ENCODE measurements at regions not wholly inside any gene's neighbourhood (a gene's known extent, or its start where the extent isn't known, plus 50 kb on each side); places are given as distances from the start of the nearest gene placed in this dataset.

- no peak overlapping the region for H3K4me3 ChIP-seq
- H3K9me3 ChIP-seq (replicated peaks in 1 of 11): no peaks in the 10 kb centered on the region
- no peaks in the 10 kb centered on the region for H3K27me3 ChIP-seq
- TF ChIP-seq Cebpa-rat (IDR thresholded peaks at IDR 0.05): no peak
- no peak overlapping the region for H3K27ac ChIP-seq
- H3K4me1 ChIP-seq: peaks cover 0 to 20% (median 12%) of the 10 kb centered on the region in 10 experiments; a peak in 14 of 20 replicates
- no peaks in the 10 kb centered on the region for H4K20me1 ChIP-seq
- H3K9ac ChIP-seq: no peak overlapping the region
- no peaks in the 10 kb centered on the region for H3K36me3 ChIP-seq
- no peak overlapping the region for H3K4me2 ChIP-seq
These were observed 192.6 kb upstream of the UBL3 start for GRCh38 chr13:30042891-30043630.

GRCh38 chr13:30042272-30042671 lies 191.9 kb upstream of the UBL3 start:
- no peaks in the 10 kb centered on the region for H3K36me3 ChIP-seq
- no peak for TF ChIP-seq Cebpa-rat (IDR thresholded peaks at IDR 0.05)

DNA sequence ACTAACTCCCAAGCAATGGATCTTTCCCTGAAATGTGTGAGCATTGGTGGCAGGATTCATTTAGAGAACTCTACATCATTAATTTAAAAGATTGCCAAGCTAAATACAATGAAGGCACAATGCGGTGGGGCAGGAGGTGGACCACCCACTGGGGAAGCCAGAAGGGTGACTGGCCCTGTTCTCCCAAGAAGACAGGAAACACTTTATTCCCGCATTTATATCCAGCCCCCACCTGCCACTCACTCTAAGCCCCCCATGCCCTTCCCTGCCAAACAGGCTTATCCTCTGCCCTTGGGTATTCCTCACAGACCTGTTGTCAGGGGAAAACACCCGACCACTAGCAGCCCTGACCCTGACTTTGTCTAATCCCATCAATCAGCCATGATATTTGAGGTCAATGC lies 189.1 kb upstream of the UBL3 start:
- Histone ChIP-seq H3K4me2 (no peak overlapping the region), H3K27ac (no peak overlapping the region)
- TF ChIP-seq Cebpa-rat (IDR thresholded peaks at IDR 0.05): no peak

More at GRCh38 chr13:30042272-30042671, 191.9 kb upstream of the UBL3 start:
- H3K27me3 ChIP-seq: no peaks in the 10 kb centered on the region
- H3K27ac ChIP-seq: no peak overlapping the region
- peaks cover 0 to 12% (median 4%) of the 10 kb centered on the region in 10 experiments; a peak in 12 of 20 replicates for H3K4me1 ChIP-seq
- no peaks in the 10 kb centered on the region for H3K9me3 ChIP-seq (replicated peaks in 1 of 11)
- no peak overlapping the region for H3K4me2 ChIP-seq
- H4K20me1 ChIP-seq: no peaks in the 10 kb centered on the region
- no peak overlapping the region for H3K9ac ChIP-seq
- H3K4me3 ChIP-seq: no peak overlapping the region

GRCh38 chr13:30038884-30039283 lies 188.5 kb upstream of the UBL3 start:
- H3K4me2 ChIP-seq: no peak overlapping the region
- H4K20me1 ChIP-seq: no peaks in the 10 kb centered on the region
- H3K27ac ChIP-seq: no peak overlapping the region
- no peaks in the 10 kb centered on the region for H3K27me3 ChIP-seq
- no peak overlapping the region for H3K4me3 ChIP-seq
- no peaks in the 10 kb centered on the region for H3K36me3 ChIP-seq
- H3K9me3 ChIP-seq (replicated peaks in 1 of 11): no peaks in the 10 kb centered on the region
- H3K4me1 ChIP-seq: peaks cover 0 to 9% (median 7%) of the 10 kb centered on the region in 10 experiments; a peak in 17 of 20 replicates
- no peak for TF ChIP-seq Cebpa-rat (IDR thresholded peaks at IDR 0.05)
- no peak overlapping the region for H3K9ac ChIP-seq

More for the DNA sequence above, 189.1 kb upstream of the UBL3 start:
- Histone ChIP-seq H3K9me3 (replicated peaks in 1 of 11) (no peaks in the 10 kb centered on the region), H4K20me1 (no peaks in the 10 kb centered on the region), H3K36me3 (no peaks in the 10 kb centered on the region), H3K4me3 (no peak overlapping the region), H3K4me1 (peaks cover 0 to 2% (median under 1%) of the 10 kb centered on the region in 10 experiments; a peak in 14 of 20 replicates), H3K27me3 (no peaks in the 10 kb centered on the region), H3K9ac (no peak overlapping the region)

DNA sequence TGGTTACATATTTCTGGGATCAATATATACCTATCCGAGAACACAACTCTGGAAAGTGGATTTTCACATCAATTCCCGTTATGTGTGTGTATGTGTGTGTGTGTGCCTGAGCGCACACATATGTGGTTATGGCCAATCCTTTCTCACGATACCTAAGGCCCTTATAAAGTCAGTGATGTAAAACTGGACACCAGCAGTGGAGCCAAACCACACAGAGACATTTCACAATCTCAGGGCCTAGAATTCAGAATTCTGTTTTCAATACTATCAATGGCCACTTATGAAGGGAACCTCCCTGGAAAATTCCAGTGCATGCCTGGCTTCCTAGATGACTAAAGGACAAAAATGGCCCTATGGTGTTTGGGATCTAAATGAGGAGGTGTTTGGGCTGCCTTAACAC lies 187.3 kb upstream of the UBL3 start:
- no peak for TF ChIP-seq Cebpa-rat (IDR thresholded peaks at IDR 0.05)
- peaks cover 0 to 20% (median 17%) of the 10 kb centered on the region in 10 experiments; a peak in 18 of 20 replicates for H3K4me1 ChIP-seq
- no peak overlapping the region for H3K4me3 ChIP-seq
- H3K27me3 ChIP-seq: no peaks in the 10 kb centered on the region
- no peaks in the 10 kb centered on the region for H3K9me3 ChIP-seq (replicated peaks in 1 of 11)
- no peak overlapping the region for H3K9ac ChIP-seq
- no peak overlapping the region for H3K27ac ChIP-seq
- H3K36me3 ChIP-seq: no peaks in the 10 kb centered on the region
- H4K20me1 ChIP-seq: no peaks in the 10 kb centered on the region
- H3K4me2 ChIP-seq: no peak overlapping the region

GRCh38 chr13:30037306-30037705 lies 186.9 kb upstream of the UBL3 start:
- Histone ChIP-seq H3K4me3 (no peak overlapping the region), H3K9ac (no peak overlapping the region), H3K9me3 (replicated peaks in 1 of 11) (no peaks in the 10 kb centered on the region), H3K27me3 (no peaks in the 10 kb centered on the region), H3K27ac (no peak overlapping the region), H3K4me1 (peaks cover 0 to 22% (median 17%) of the 10 kb centered on the region in 10 experiments; a peak in 18 of 20 replicates), H3K4me2 (no peak overlapping the region), H3K36me3 (no peaks in the 10 kb centered on the region), H4K20me1 (no peaks in the 10 kb centered on the region)
- TF ChIP-seq Cebpa-rat (IDR thresholded peaks at IDR 0.05): no peak

- no peaks in the 10 kb centered on the region for H3K36me3 ChIP-seq
- peaks cover 0 to 22% (median 17%) of the 10 kb centered on the region in 10 experiments; a peak in 18 of 20 replicates for H3K4me1 ChIP-seq
- no peak for TF ChIP-seq Cebpa-rat (IDR thresholded peaks at IDR 0.05)
- H3K27ac ChIP-seq: peak overlapping the region in 1 of 11 experiments; percentile 53; a peak in 2 of 22 replicates
- H3K27me3 ChIP-seq: no peaks in the 10 kb centered on the region
- no peak overlapping the region for H3K9ac ChIP-seq
- H3K4me2 ChIP-seq: peak overlapping the region in 9 of 11 experiments; percentile 1 to 75 (median 45); a peak in 14 of 22 replicates
- no peaks in the 10 kb centered on the region for H4K20me1 ChIP-seq
- H3K4me3 ChIP-seq: no peak overlapping the region
- H3K9me3 ChIP-seq (replicated peaks in 1 of 11): no peaks in the 10 kb centered on the region
These were observed 184.0 kb upstream of the UBL3 start for GRCh38 chr13:30034458-30034795.

- H3K4me3 ChIP-seq: no peak overlapping the region
- H3K27me3 ChIP-seq: no peaks in the 10 kb centered on the region
- no peaks in the 10 kb centered on the region for H4K20me1 ChIP-seq
- no peak for TF ChIP-seq Cebpa-rat (IDR thresholded peaks at IDR 0.05)
- peak overlapping the region in 4 of 11 experiments; percentile 25 to 53 (median 38); a peak in 8 of 22 replicates for H3K27ac ChIP-seq
- no peak overlapping the region; a peak in 1 of 22 replicates for H3K9ac ChIP-seq
- H3K4me1 ChIP-seq: peaks cover 0 to 22% (median 17%) of the 10 kb centered on the region in 10 experiments; a peak in 18 of 20 replicates
- H3K36me3 ChIP-seq: no peaks in the 10 kb centered on the region
- no peaks in the 10 kb centered on the region for H3K9me3 ChIP-seq (replicated peaks in 1 of 11)
- H3K4me2 ChIP-seq: peak overlapping the region; percentile 1 to 75 (median 29); a peak in 17 of 22 replicates
These were observed 183.5 kb upstream of the UBL3 start for GRCh38 chr13:30033681-30034457.

- Histone ChIP-seq H3K27ac (no peak overlapping the region), H4K20me1 (no peaks in the 10 kb centered on the region), H3K27me3 (no peaks in the 10 kb centered on the region), H3K4me2 (no peak overlapping the region; a peak in 1 of 22 replicates), H3K9me3 (replicated peaks in 1 of 11) (no peaks in the 10 kb centered on the region), H3K36me3 (no peaks in the 10 kb centered on the region), H3K4me3 (no peak overlapping the region), H3K9ac (no peak overlapping the region), H3K4me1 (peaks cover 0 to 22% (median 17%) of the 10 kb centered on the region in 10 experiments; a peak in 18 of 20 replicates)
- TF ChIP-seq Cebpa-rat (IDR thresholded peaks at IDR 0.05): no peak
These were observed 181.8 kb upstream of the UBL3 start for GRCh38 chr13:30032263-30032662.

Data from BLaER1 treated with 17β-estradiol and CSF1 and Interleukin-3, amounts not matched to agents 10 nM and 100 nM (cell line).